ENCODE measurements at regions not wholly inside any gene's neighbourhood (a gene's known extent, or its start where the extent isn't known, plus 50 kb on each side); places are given as distances from the start of the nearest gene placed in this dataset.

DNA sequence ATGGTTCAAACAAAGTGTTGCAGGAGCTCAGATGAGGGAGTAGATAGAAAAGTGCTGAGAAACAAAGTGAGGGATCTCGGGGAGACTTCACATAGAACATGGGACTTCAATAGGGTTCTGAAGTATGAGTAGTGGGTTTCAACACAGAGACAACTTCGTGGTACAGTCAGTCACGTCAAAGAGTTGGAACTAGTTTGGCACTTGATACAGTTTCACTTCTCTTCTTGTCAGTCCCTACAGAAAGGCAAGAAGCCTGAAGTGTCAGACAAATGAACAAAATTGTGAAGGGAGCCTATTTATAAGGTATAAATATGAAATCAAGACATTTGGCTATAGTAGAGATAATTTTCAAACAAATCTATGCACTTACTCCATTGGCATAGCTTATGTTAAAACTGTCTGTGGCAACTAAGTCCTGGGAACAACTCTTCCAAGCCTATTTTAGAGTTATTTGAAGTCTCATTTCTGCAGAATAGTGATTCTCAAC lies 338.0 kb downstream of the TDRD15 start:
- no peak for TF ChIP-seq ELF4 (IDR thresholded peaks at IDR 0.05)
- no peak for TF ChIP-seq FOXA1 (IDR thresholded peaks at IDR 0.05)
- no peak for TF ChIP-seq NFRKB (IDR thresholded peaks at IDR 0.05)
- TF ChIP-seq SUZ12 (IDR thresholded peaks at IDR 0.05), result no peak
- TF ChIP-seq BHLHE40 (IDR thresholded peaks at IDR 0.05; ENCODE audit: borderline replicate concordance), result no peak
